ENCODE measurements at regions not wholly inside any gene's neighbourhood (a gene's known extent, or its start where the extent isn't known, plus 50 kb on each side); places are given as distances from the start of the nearest gene placed in this dataset.
"Not testable (repeated sequence)": the region's sequence is repeated elsewhere in the genome, so short reads cannot be mapped to it uniquely, and the experiment has no call there.

GRCh38 chr2:51795248-51795888 lies 763.4 kb upstream of the NRXN1 start:
- DNase-seq, result no peak

- DNase-seq, result no peak
Observed at GRCh38 chr2:51791496-51791895, 759.6 kb upstream of the NRXN1 start.

GRCh38 chr2:51790854-51791253 lies 758.9 kb upstream of the NRXN1 start:
- no peak for DNase-seq

- no peak for DNase-seq
Observed at GRCh38 chr2:51789918-51790317, 758.0 kb upstream of the NRXN1 start.

- DNase-seq, result peak; percentile 82
Observed at GRCh38 chr2:51782921-51783765, 751.2 kb upstream of the NRXN1 start.

- no peak for DNase-seq
Observed at GRCh38 chr2:51781691-51782090, 749.8 kb upstream of the NRXN1 start.

- DNase-seq, result no peak
Observed at GRCh38 chr2:51780353-51780752, 748.4 kb upstream of the NRXN1 start.

GRCh38 chr2:51779723-51780122 lies 747.8 kb upstream of the NRXN1 start:
- DNase-seq, result not testable (repeated sequence)

- no peak for DNase-seq
Observed at GRCh38 chr2:51778806-51779205, 746.9 kb upstream of the NRXN1 start.

- not testable (repeated sequence) for DNase-seq
Observed at GRCh38 chr2:51774606-51775005, 742.7 kb upstream of the NRXN1 start.

GRCh38 chr2:51760441-51760840 lies 728.5 kb upstream of the NRXN1 start:
- DNase-seq, result no peak

GRCh38 chr2:51758081-51758480 lies 726.1 kb upstream of the NRXN1 start:
- DNase-seq, result no peak

GRCh38 chr2:51734115-51734514 lies 702.2 kb upstream of the NRXN1 start:
- no peak for DNase-seq

GRCh38 chr2:51723691-51724090 lies 691.8 kb upstream of the NRXN1 start:
- DNase-seq, result no peak

GRCh38 chr2:51722311-51722710 lies 690.4 kb upstream of the NRXN1 start:
- no peak for DNase-seq

- no peak for DNase-seq
Observed at GRCh38 chr2:51720826-51721225, 688.9 kb upstream of the NRXN1 start.

GRCh38 chr2:51718881-51719280 lies 686.9 kb upstream of the NRXN1 start:
- no peak for DNase-seq

- no peak for DNase-seq
Observed at GRCh38 chr2:51717312-51717711, 685.4 kb upstream of the NRXN1 start.

GRCh38 chr2:51711766-51712165 lies 679.8 kb upstream of the NRXN1 start:
- DNase-seq, result no peak

GRCh38 chr2:51710222-51710621 lies 678.3 kb upstream of the NRXN1 start:
- no peak for DNase-seq

GRCh38 chr2:51707625-51708024 lies 675.7 kb upstream of the NRXN1 start:
- no peak for DNase-seq

GRCh38 chr2:51706220-51706619 lies 674.3 kb upstream of the NRXN1 start:
- DNase-seq, result no peak

GRCh38 chr2:51705417-51705816 lies 673.5 kb upstream of the NRXN1 start:
- DNase-seq, result no peak

- DNase-seq, result no peak
Observed at GRCh38 chr2:51698021-51698420, 666.1 kb upstream of the NRXN1 start.

GRCh38 chr2:51697095-51697494 lies 665.2 kb upstream of the NRXN1 start:
- no peak for DNase-seq
